ENCODE measurements at regions not wholly inside any gene's neighbourhood (a gene's known extent, or its start where the extent isn't known, plus 50 kb on each side); places are given as distances from the start of the nearest gene placed in this dataset.
"Not testable (repeated sequence)": the region's sequence is repeated elsewhere in the genome, so short reads cannot be mapped to it uniquely, and the experiment has no call there.

- no peak for DNase-seq (ENCODE audit: low spot score)
These were observed 1357.1 kb downstream of the ZPLD1 start for GRCh38 chr3:103791786-103792515.

GRCh38 chr3:103794656-103795055, 1359.8 kb downstream of the ZPLD1 start:
- DNase-seq (ENCODE audit: low spot score): peak; percentile 2

DNA sequence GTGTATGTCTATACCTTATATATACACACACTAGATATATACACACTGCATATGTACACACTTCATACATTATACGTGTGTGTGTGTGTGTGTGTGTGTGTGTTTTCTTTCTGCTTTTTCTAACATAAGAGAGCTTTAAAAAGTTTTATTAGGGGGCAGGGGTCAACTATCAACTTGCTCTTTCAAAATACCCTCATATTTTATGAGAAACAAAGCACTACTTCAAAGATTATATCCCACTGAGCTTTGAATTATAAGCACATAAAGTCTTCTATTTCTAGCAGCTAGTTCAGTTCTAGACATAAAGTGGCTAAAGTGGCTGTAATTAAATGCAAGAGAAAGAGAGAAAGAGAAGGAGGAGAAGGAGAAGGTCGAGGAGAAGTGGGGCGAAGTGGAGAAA, 1361.3 kb downstream of the ZPLD1 start:
- no peak for DNase-seq (ENCODE audit: low spot score)

DNA sequence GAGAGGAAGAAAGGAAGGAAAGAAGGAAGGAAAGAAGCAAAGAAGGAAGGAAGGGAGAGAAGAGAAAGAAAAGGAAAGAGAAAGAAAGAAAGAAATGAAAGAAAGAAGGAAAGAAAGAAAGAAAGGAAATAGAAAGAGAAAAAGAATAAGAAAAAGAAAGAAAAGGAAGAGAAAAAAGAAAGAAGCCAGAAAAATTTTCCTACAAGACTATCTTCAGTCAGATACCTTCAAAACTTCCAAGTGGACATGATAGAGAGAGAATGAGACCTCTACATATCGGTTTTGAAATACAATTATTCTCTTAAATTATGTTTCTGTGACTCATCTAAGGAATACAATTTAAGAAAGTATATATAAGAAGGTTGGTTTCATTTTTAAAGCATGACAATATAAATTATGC, 1369.0 kb downstream of the ZPLD1 start:
- DNase-seq (ENCODE audit: low spot score): no peak

DNA sequence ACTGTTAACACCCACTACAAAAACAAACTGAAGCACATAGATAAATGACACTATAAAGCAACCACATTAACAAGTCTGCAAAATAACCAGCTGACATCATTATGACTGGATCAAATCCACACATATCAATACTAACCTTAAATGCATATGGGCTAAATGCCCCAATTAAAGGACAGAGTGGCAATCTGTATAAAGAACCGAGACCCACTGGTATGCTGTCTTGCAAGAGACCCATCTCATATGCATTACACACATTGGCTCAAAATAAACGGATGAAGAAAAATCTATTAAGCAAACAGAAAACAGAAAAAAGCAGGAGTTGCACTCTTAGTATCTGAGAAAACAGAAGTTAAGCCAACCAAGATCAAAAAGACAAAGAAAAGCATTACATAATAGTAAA, 1375.4 kb downstream of the ZPLD1 start:
- no peak for DNase-seq (ENCODE audit: low spot score)

GRCh38 chr3:103813955-103814354, 1379.1 kb downstream of the ZPLD1 start:
- DNase-seq (ENCODE audit: low spot score): no peak

GRCh38 chr3:103818398-103818797, 1383.6 kb downstream of the ZPLD1 start:
- DNase-seq (ENCODE audit: low spot score): no peak

- DNase-seq (ENCODE audit: low spot score): no peak
These were observed 1384.0 kb downstream of the ZPLD1 start for GRCh38 chr3:103818800-103819199.

- DNase-seq (ENCODE audit: low spot score): no peak
These were observed 1390.8 kb downstream of the ZPLD1 start for GRCh38 chr3:103825586-103825985.

GRCh38 chr3:103829723-103830326, 1395.0 kb downstream of the ZPLD1 start:
- DNase-seq (ENCODE audit: low spot score): no peak

- peak; percentile 58 for DNase-seq (ENCODE audit: low spot score)
These were observed 1412.6 kb downstream of the ZPLD1 start for GRCh38 chr3:103847081-103848062.

- no peak for DNase-seq (ENCODE audit: low spot score)
These were observed 1417.0 kb downstream of the ZPLD1 start for GRCh38 chr3:103851793-103852192.

- DNase-seq (ENCODE audit: low spot score): no peak
These were observed 1427.6 kb downstream of the ZPLD1 start for GRCh38 chr3:103862415-103862814.

DNA sequence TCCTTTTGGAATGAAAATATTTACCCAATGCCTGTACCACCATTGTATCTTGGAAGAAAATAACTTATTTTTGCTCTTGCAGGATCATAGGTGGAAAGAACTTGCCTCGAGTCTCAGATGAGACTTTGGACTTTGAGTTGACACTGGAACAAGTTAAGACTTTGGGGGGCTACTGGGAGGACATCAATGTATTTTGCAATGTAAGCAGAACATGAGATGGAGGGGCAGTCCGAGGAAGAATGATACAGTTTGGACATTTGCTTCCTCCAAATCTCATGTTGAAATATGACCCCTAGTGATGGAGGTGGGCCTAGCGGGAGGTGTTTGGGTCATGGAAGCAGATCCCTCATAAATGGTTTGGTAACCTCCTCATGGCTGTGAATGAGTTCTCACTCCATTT, 1428.6 kb downstream of the ZPLD1 start:
- no peak for DNase-seq (ENCODE audit: low spot score)

DNA sequence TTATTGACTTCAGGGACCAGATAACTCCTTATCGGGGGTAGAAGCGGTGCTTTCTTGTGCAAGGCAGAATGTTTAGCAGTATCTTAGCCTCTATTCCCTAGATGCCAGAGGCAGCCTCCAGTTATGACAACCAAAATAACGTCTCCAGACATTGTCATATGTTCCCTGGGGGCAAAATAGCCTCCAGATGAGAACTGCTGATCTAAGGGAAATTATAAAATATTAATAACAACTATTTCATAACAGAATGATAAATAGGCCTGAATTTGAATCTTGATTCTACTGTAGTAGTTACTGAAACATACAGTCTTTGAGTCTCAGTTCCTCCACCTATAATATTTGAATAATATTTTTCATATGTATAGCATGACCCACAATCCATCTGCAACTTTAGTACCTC, 1431.3 kb downstream of the ZPLD1 start:
- DNase-seq (ENCODE audit: low spot score): no peak

GRCh38 chr3:103873021-103873420, 1438.2 kb downstream of the ZPLD1 start:
- no peak for DNase-seq (ENCODE audit: low spot score)

GRCh38 chr3:103873897-103874545, 1439.2 kb downstream of the ZPLD1 start:
- no peak for DNase-seq (ENCODE audit: low spot score)

- not testable (repeated sequence) for DNase-seq (ENCODE audit: low spot score)
These were observed 1447.0 kb downstream of the ZPLD1 start for GRCh38 chr3:103881809-103882208.

- DNase-seq (ENCODE audit: low spot score): no peak
These were observed 1454.9 kb downstream of the ZPLD1 start for GRCh38 chr3:103889675-103890074.

- no peak for DNase-seq (ENCODE audit: low spot score)
These were observed 1459.5 kb downstream of the ZPLD1 start for GRCh38 chr3:103894162-103894822.

GRCh38 chr3:103899328-103899727, 1464.5 kb downstream of the ZPLD1 start:
- no peak for DNase-seq (ENCODE audit: low spot score)

- no peak for DNase-seq (ENCODE audit: low spot score)
These were observed 1461.7 kb upstream of the ALCAM start for GRCh38 chr3:103904991-103905390.
